Aorta (tissue), 5 donors: ENCODE measurements at regions not wholly inside any gene's neighbourhood (a gene's known extent, or its start where the extent isn't known, plus 50 kb on each side); places are given as distances from the start of the nearest gene placed in this dataset.

ENCODE experiments used
- ATAC-seq: fragments of 200-7000 bp; cut with Tn5 transposase; one replicate; pipeline ENCODE4 v1.9.1; 2022; ENCODE audit warnings: moderate library complexity; ENCODE audit not compliant: low FRiP score
- DNase-seq, 2 donors: peaks; one replicate each; pipeline ENCODE4 v3.0.0-alpha.2; 2020
- H3K27ac ChIP-seq, 2 donors: one replicate each; pipeline ENCODE4 v1.5.1; 2013; ENCODE audit warnings: low read length in 2 of 2, mild to moderate bottlenecking in 2 of 2, moderate library complexity in 2 of 2, control low read depth in 1 of 2, inconsistent platforms in 1 of 2, low read depth in 1 of 2
- H3K27me3 ChIP-seq, 2 donors: one replicate each; pipeline ENCODE4 v1.6.1; 2013; ENCODE audit warnings: control low read depth in 1 of 2, low read length in 1 of 2, mild to moderate bottlenecking in 1 of 2, moderate library complexity in 1 of 2; ENCODE audit not compliant: insufficient read depth in 2 of 2, control insufficient read depth in 1 of 2
- H3K36me3 ChIP-seq, 2 donors: one replicate each; pipeline ENCODE4 v1.6.1; 2013; ENCODE audit warnings: control low read depth in 1 of 2, low read length in 1 of 2, mild to moderate bottlenecking in 1 of 2; ENCODE audit not compliant: insufficient read depth in 2 of 2, control insufficient read depth in 1 of 2
- H3K4me1 ChIP-seq, 2 donors: one replicate each; pipeline ENCODE4 v1.6.1; 2013; ENCODE audit warnings: low read length in 2 of 2, control low read depth in 1 of 2, mild to moderate bottlenecking in 1 of 2, moderate library complexity in 1 of 2; ENCODE audit not compliant: insufficient read depth in 2 of 2, control insufficient read depth in 1 of 2
- H3K4me3 ChIP-seq, 2 donors: one replicate each; pipeline ENCODE4 v1.5.1; 2013; ENCODE audit warnings: low read length in 2 of 2, control low read depth in 1 of 2, mild to moderate bottlenecking in 1 of 2
- H3K9me3 ChIP-seq: one replicate; pipeline ENCODE4 v1.6.1; 2013; ENCODE audit warnings: mild to moderate bottlenecking, low read length; ENCODE audit not compliant: control insufficient read depth
- whole genome bisulfite sequencing, 2 donors: extraction: QIAGEN DNeasy Blood & Tissue Kit; methylation state at CpG; one replicate each; pipeline ENCODE4 v1.1.7; 2013; 5-methylcytosine and 5-hydroxymethylcytosine counted together
- intact Hi-C, 2 donors: fragments of 100-400 bp; cut with DNase I; formaldehyde crosslinking; loops; one replicate each; pipeline versions ENCODE4 v1.14.2 to v1.15.0; 2022
- donor health status: healthy with polysubstance abuse.
- donor health status: Bipolar disorder and iron deficiency.
- donor health status: DM: no; HTN: no; CAD: no.
- donor health status: DM: no; HTN: no; CAD: no.
- donor health status: DM: yes; HTN: yes; CAD: no.

DNA sequence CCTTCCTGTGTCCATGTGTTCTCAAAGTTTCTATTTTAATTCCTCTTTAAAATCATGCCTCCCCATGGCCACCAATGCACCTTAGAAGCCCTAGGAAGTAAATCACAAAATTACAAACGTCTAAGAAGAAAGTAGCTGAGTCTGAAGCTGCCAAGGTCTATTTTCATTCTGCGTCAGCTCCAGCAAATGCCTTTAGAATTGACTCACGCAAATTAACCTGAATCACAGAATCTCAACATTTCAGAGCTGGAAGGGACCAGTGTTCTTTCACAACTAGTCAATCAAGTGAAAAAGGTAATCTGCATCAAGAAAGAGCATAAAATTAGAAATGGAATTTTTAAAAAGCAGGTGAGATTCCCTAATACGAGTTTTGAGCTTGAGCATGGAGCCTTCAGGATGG is 1017.6 kb downstream of the SORCS3 start:
- no peak for ATAC-seq
- intact Hi-C loops: no loop called here

DNA sequence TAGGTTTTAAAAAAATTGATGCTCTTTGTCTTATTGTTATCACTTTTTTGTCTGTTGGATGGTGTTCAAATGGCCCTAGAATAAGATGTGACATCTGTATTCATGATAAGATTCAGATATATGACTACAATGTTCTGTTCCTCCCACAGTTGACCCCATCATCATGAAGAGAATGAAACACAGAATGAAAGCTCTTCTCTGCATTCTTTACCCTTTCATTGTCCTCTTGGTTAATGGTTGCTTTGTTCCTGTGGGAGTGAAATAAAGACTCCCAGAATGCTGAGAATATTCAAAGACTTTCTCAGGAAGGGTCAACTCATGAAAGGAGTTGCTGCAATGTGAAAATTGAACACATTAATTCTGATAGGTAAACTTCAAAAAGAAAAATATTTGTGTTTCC is 1015.8 kb downstream of the SORCS3 start:
- no peaks in the 10 kb centered on the region for H3K9me3 ChIP-seq
- no peaks in the 10 kb centered on the region for H3K27me3 ChIP-seq
- no peaks in the 10 kb centered on the region for H3K36me3 ChIP-seq
- no peak overlapping the region for H3K27ac ChIP-seq
- DNase-seq (no peak), ATAC-seq (no peak)
- no peak overlapping the region for H3K4me3 ChIP-seq
- intact Hi-C loops: no loop called here
- H3K4me1 ChIP-seq: no peaks in the 10 kb centered on the region

More for the DNA sequence above, 1017.6 kb downstream of the SORCS3 start:
- Histone ChIP-seq H3K9me3 (no peaks in the 10 kb centered on the region), H3K36me3 (no peaks in the 10 kb centered on the region), H3K27ac (no peak overlapping the region), H3K4me3 (no peak overlapping the region), H3K27me3 (no peaks in the 10 kb centered on the region), H3K4me1 (no peaks in the 10 kb centered on the region)
- DNase-seq: no peak
- 48 to 49% methylated on average over 4 of the region's 4 CpGs for WGBS, 2 donors

DNA sequence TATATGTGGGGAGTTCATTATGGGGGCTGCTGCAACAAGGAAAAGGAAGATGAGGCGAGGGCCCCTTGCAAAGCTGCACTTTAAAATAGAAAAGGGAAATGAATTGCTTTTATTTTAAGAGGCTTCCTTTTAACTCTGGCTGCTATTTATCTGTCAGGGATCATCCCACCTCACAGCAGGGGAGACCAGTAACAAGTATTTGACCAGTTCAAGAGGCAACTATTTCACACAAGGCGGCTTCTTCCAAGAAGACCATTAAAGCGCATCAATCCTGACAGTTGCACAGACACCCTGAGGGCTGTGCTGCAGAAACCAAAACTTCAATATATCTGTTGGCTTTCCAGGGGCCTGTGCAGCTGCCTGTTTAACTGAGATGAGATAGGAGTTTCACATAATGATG is 1009.2 kb downstream of the SORCS3 start:
- intact Hi-C loops: no loop called here
- Histone ChIP-seq H3K4me1 (no peaks in the 10 kb centered on the region), H3K9me3 (no peaks in the 10 kb centered on the region), H3K27me3 (no peaks in the 10 kb centered on the region), H3K4me3 (no peak overlapping the region), H3K27ac (no peak overlapping the region), H3K36me3 (no peaks in the 10 kb centered on the region)
- WGBS, 2 donors: 58 to 71% methylated on average over 3 of the region's 3 CpGs
- DNase-seq: no peak
- no peak for ATAC-seq

DNA sequence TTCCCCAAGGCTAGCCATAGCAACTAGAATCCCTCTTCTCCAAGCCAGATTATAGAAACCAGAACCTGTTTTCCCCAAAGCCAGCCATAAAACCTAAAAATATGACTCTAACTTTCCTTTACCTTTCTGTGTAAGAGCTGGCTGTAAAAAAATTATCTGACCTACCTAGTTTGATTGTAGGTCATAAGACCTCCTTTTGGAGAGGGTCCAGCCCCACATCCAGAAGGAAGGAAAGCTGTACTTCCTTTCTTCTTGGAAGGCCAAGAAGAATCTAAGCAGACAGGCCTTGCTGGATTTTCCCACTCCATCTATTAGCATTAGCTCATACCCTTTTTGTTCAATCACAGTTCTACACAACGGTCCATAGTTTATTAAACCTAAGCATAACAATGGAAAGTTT is 1006.3 kb downstream of the SORCS3 start:
- no peaks in the 10 kb centered on the region for H3K27me3 ChIP-seq
- no peaks in the 10 kb centered on the region for H3K36me3 ChIP-seq
- ATAC-seq (no peak), DNase-seq (no peak)
- intact Hi-C loops: loop anchor here in 1 of 2 donors (5.0 kb wide), 1 partner anchor 225 kb away; no protein-coding TSS in a partner anchor
- H3K4me1 ChIP-seq: no peaks in the 10 kb centered on the region
- no peak overlapping the region for H3K27ac ChIP-seq
- 42 to 59% methylated on average over 1 of the region's 1 CpG for WGBS, 2 donors
- no peaks in the 10 kb centered on the region for H3K9me3 ChIP-seq
- no peak overlapping the region for H3K4me3 ChIP-seq

DNA sequence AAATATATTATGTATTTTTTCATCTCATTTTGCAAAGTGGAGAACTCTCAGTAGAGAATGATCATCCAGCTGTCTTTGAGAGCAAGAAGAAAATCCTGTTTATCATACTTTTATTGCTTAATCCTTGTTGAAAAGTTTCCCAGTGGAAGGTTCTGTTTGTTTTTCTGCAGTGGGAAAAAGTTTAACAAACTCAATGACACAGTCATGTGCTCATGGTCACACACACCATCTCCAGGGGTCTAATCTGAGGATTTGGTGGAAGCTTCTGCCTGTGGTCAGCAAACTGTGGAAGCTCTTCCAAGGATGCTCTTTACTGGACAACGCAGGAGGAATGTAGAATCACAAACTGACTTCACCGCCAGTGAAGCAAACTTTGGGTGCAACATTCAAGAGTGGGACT is 1003.9 kb downstream of the SORCS3 start:
- ATAC-seq (no peak), DNase-seq (no peak)
- 88 to 95% methylated on average over 2 of the region's 2 CpGs for WGBS, 2 donors
- Histone ChIP-seq H3K4me1 (no peaks in the 10 kb centered on the region), H3K27ac (no peak overlapping the region), H3K27me3 (no peaks in the 10 kb centered on the region), H3K9me3 (no peaks in the 10 kb centered on the region), H3K4me3 (no peak overlapping the region), H3K36me3 (no peaks in the 10 kb centered on the region)
- intact Hi-C loops: loop anchor here in 1 of 2 donors (5.0 kb wide), 1 partner anchor 227 kb away; no protein-coding TSS in a partner anchor

DNA sequence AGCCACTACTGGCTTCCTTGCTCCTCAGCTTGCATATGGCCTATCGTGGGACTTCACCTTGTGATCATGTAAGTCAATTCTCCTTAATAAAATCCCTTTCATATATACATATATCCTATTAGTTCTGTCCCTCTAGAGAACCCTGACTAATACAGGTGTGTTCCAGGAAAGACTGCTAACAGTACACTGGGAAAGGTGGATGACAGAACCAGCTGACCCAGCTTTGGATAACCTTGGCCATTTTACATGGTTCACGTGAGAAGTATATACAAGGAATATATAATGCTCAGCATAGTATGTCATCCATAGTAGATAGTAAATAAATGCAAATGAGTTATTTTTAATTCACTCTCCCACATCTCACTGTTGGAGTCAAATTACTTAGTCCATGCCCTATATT is 1003.5 kb downstream of the SORCS3 start:
- no peak overlapping the region for H3K4me3 ChIP-seq
- WGBS, 2 donors: 84 to 86% methylated on average over 2 of the region's 2 CpGs
- intact Hi-C loops: no loop called here

DNA sequence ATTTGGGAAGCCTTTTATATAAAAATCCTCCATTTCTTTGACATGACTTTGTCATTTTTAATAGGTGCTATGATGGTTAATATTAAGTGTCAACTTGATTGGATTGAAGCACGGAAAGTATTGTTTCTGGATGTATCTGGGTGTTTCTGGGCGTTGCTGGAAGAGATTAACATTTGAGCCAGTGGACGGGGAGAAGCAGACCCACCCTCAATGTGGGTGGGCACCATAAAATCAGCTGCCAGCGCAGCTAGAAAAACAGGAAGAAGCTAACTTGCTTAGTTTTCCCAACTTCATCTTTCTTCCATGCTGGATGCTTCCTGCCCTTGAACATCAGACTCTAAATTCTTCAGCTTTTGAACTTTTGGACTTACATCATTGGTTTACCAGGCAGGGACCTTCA is 1003.0 kb downstream of the SORCS3 start:
- Histone ChIP-seq H3K27me3 (no peaks in the 10 kb centered on the region), H3K36me3 (no peaks in the 10 kb centered on the region), H3K4me1 (no peaks in the 10 kb centered on the region), H3K27ac (no peak overlapping the region), H3K9me3 (no peaks in the 10 kb centered on the region), H3K4me3 (no peak overlapping the region)
- intact Hi-C loops: no loop called here
- no peak for DNase-seq
- 23 to 33% methylated on average over 4 of the region's 4 CpGs for WGBS, 2 donors
- no peak for ATAC-seq

More for the DNA sequence above, 1003.5 kb downstream of the SORCS3 start:
- Histone ChIP-seq H3K36me3 (no peaks in the 10 kb centered on the region), H3K27me3 (no peaks in the 10 kb centered on the region), H3K9me3 (no peaks in the 10 kb centered on the region), H3K27ac (no peak overlapping the region), H3K4me1 (no peaks in the 10 kb centered on the region)
- no peak for DNase-seq
- ATAC-seq: no peak

DNA sequence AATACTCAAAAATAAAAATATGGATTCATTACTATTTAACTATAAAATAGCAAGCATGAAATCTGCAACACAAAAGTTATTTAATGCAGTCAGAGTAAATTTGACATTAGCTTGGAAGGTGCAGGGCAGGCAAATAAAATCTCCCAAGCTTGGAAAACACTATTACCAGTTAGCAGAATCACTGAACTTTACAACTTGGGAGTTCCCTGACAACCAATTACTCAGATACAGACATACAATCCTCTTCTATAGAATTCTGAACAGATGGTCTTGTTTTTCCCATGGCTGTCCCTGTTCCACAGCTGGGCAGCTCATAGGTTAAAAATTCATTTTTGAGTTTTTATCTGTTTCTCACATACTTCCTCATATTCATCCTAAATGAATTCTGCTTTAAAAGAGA is 1002.6 kb downstream of the SORCS3 start:
- DNase-seq (no peak), ATAC-seq (no peak)
- Histone ChIP-seq H3K9me3 (no peaks in the 10 kb centered on the region), H3K27ac (no peak overlapping the region), H3K36me3 (no peaks in the 10 kb centered on the region), H3K4me3 (no peak overlapping the region), H3K4me1 (no peaks in the 10 kb centered on the region), H3K27me3 (no peaks in the 10 kb centered on the region)
- intact Hi-C loops: no loop called here

DNA sequence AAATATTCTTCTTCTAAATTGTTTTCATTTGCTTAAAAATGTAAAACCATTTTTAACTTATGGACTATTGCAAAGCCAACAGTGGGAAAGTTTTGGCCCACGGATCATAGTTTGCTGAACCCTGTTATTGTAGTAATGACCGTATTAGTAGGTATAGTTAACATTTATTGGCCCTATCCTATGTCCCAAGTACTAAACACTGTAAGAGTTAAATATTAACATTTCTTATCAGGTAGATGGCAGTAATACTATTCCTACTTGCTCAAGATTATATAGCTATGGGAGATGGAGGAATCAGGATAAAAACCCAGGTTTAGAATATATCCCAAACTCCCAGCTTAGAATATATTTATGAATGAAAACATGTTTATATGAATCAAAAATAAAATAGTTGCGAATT is 993.2 kb downstream of the SORCS3 start:
- ATAC-seq: no peak
- intact Hi-C loops: no loop called here
- Histone ChIP-seq H3K9me3 (peaks cover 2% of the 10 kb centered on the region), H3K36me3 (no peaks in the 10 kb centered on the region), H3K4me3 (no peak overlapping the region), H3K27me3 (no peaks in the 10 kb centered on the region), H3K27ac (no peak overlapping the region), H3K4me1 (no peaks in the 10 kb centered on the region)
- WGBS, 2 donors: 80 to 84% methylated on average over 3 of the region's 3 CpGs
- no peak for DNase-seq
